ENCODE measurements at regions not wholly inside any gene's neighbourhood (a gene's known extent, or its start where the extent isn't known, plus 50 kb on each side); places are given as distances from the start of the nearest gene placed in this dataset.

GRCh38 chr6:56714982-56715456, 72.3 kb upstream of the DST start:
- Histone ChIP-seq H3K27me3 (no peaks in the 10 kb centered on the region), H3K27ac (replicated peaks in 1 of 4) (peak overlapping the region; percentile 30 to 72 (median 66)), H3K9me3 (no peaks in the 10 kb centered on the region), H3K36me3 (no peaks in the 10 kb centered on the region), H3K4me1 (peaks cover 33 to 41% (median 36%) of the 10 kb centered on the region in 4 donors), H3K4me3 (no peak overlapping the region)
- 29% methylated on average over 2 of the region's 2 CpGs for WGBS
- no peak for DNase-seq (ENCODE audit: extremely low spot score)
- TF ChIP-seq EP300 (IDR thresholded peaks at IDR 0.05), result no peak
- TF ChIP-seq POLR2AphosphoS5 (IDR thresholded peaks at IDR 0.05), result peak; percentile 20 to 59
- intact Hi-C loops (cut with DNase I), result no loop called here

DNA sequence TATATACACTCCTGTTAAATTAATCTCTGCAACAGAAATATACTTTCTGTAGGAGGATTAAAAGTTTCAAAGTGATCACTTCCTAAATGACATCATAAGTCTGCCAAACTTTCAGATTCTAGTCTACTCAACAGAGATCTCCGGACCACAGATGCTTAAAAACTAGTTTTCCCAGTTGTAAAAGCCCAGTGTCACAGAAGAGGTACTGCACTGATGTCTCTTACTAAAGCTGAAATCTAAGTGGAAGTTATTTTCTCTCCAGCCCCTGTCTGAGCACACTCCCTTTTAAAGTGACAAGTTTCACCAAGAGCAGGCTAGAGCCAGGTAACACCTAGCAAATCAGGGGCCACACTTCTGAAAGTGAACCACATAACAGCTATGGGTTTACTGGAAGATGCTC, 71.6 kb upstream of the DST start:
- no peak for DNase-seq (ENCODE audit: extremely low spot score)
- WGBS, result 64% methylated on average over 1 of the region's 1 CpG
- Histone ChIP-seq H3K27me3 (no peaks in the 10 kb centered on the region), H3K36me3 (no peaks in the 10 kb centered on the region), H3K9me3 (no peaks in the 10 kb centered on the region), H3K27ac (replicated peaks in 1 of 4) (peak overlapping the region; percentile 54 to 72 (median 66)), H3K4me3 (no peak overlapping the region), H3K4me1 (peaks cover 34 to 41% (median 38%) of the 10 kb centered on the region in 4 donors)
- no peak for TF ChIP-seq POLR2A (IDR thresholded peaks at IDR 0.05; ENCODE audit: low read depth)
- no peak for TF ChIP-seq EP300 (IDR thresholded peaks at IDR 0.05)
- peak in 1 of 3 experiments; percentile 20 for TF ChIP-seq CTCF (IDR thresholded peaks at IDR 0.05)
- no peak for TF ChIP-seq POLR2AphosphoS5 (IDR thresholded peaks at IDR 0.05)
- intact Hi-C loops (cut with DNase I), result no loop called here

DNA sequence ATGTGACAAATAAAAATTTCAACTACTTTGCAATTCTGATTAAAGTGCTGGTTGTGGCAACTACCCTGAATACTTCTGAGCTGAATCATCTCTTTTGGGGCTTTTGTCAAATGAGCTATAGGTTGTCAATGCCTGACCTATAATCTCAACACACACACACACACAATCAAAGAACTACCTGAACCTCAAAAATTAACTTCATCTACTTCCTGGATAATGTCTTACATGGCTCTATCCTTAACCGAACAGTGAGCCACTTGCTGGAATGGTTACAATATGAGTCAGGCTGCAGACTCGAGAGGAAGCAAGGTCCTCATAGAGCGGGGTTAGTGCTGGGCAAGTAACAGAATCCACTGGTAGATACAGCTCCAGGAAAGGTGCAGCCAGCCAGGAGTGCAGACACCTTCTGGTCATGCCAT, 70.6 kb upstream of the DST start:
- Histone ChIP-seq H3K4me1 (peaks cover 37 to 49% (median 46%) of the 10 kb centered on the region in 4 donors), H3K27ac (replicated peaks in 1 of 4) (peak overlapping the region; percentile 41 to 69 (median 59)), H3K4me3 (no peak overlapping the region), H3K9me3 (no peaks in the 10 kb centered on the region), H3K27me3 (no peaks in the 10 kb centered on the region), H3K36me3 (no peaks in the 10 kb centered on the region)
- intact Hi-C loops (cut with DNase I), result no loop called here
- DNase-seq (ENCODE audit: extremely low spot score), result no peak
- TF ChIP-seq POLR2A (IDR thresholded peaks at IDR 0.05; ENCODE audit: low read depth) (no peak), POLR2AphosphoS5 (IDR thresholded peaks at IDR 0.05) (peak; percentile 28 to 42), EP300 (IDR thresholded peaks at IDR 0.05) (no peak), CTCF (IDR thresholded peaks at IDR 0.05) (no peak)
- 11% methylated on average over 2 of the region's 3 CpGs for WGBS

DNA sequence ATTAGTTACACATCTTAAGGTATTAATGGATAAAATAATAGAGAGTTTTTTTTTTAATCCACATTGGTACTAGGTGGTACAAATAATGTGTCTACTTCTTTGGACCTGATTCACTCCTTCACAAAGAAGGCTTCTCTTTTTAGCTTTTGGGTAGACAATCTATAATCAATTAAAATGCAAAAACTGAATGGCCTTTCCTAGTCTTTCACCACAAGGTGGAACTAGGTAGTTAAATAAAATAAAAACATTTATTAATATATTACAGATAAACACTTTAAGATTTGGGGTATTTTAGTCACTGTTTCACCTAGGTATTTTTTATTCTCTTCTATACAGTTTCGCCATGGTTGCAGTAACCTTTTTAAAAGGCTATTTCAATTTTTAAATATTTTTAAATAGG, 68.3 kb upstream of the DST start:
- H3K27me3 ChIP-seq, result no peaks in the 10 kb centered on the region
- H3K36me3 ChIP-seq, result no peaks in the 10 kb centered on the region
- H3K4me3 ChIP-seq, result no peak overlapping the region
- TF ChIP-seq CTCF (IDR thresholded peaks at IDR 0.05) (no peak), EP300 (IDR thresholded peaks at IDR 0.05) (no peak), POLR2A (IDR thresholded peaks at IDR 0.05; ENCODE audit: low read depth) (no peak), POLR2AphosphoS5 (IDR thresholded peaks at IDR 0.05) (no peak)
- DNase-seq (ENCODE audit: extremely low spot score), result no peak
- no peak overlapping the region for H3K27ac ChIP-seq (replicated peaks in 1 of 4)
- H3K9me3 ChIP-seq, result no peaks in the 10 kb centered on the region
- H3K4me1 ChIP-seq, result peaks cover 42 to 65% (median 59%) of the 10 kb centered on the region in 4 donors
- 98% methylated on average over 1 of the region's 1 CpG for WGBS
- intact Hi-C loops (cut with DNase I), result no loop called here

GRCh38 chr6:56709650-56710049, 67.0 kb upstream of the DST start:
- TF ChIP-seq EP300 (IDR thresholded peaks at IDR 0.05) (no peak), POLR2AphosphoS5 (IDR thresholded peaks at IDR 0.05) (no peak), POLR2A (IDR thresholded peaks at IDR 0.05; ENCODE audit: low read depth) (no peak), CTCF (IDR thresholded peaks at IDR 0.05) (no peak)
- no peaks in the 10 kb centered on the region for H3K27me3 ChIP-seq
- no peaks in the 10 kb centered on the region for H3K36me3 ChIP-seq
- H3K27ac ChIP-seq (replicated peaks in 1 of 4), result peak overlapping the region in 2 of 4 donors; percentile 9 to 13
- H3K4me1 ChIP-seq, result peaks cover 30 to 51% (median 46%) of the 10 kb centered on the region in 4 donors
- intact Hi-C loops (cut with DNase I), result loop anchor here (2.0 to 5.0 kb wide), 3 partner anchors 48 to 243 kb away; no protein-coding TSS in a partner anchor
- no peak overlapping the region for H3K4me3 ChIP-seq
- DNase-seq (ENCODE audit: extremely low spot score), result no peak
- no peaks in the 10 kb centered on the region for H3K9me3 ChIP-seq
- 90% methylated on average over 4 of the region's 4 CpGs for WGBS
